Activated CD4-positive, alpha-beta T cell treated with anti-CD3 and anti-CD28 coated beads, Interleukin-2, Interleukin-4, amounts not matched to agents 100 ng/mL and 50 ng/mL, durations not matched to agents 16 hours and 8 hours (primary cell): ENCODE measurements at regions not wholly inside any gene's neighbourhood (a gene's known extent, or its start where the extent isn't known, plus 50 kb on each side); places are given as distances from the start of the nearest gene placed in this dataset.

Experiments
- DNase-seq: peaks from one replicate; pipeline ENCODE4 v3.0.0-alpha.2; 2020; ENCODE audit warnings: low spot score

GRCh38 chr6:91788501-91788900 lies 1201.6 kb upstream of the MAP3K7 start:
- DNase-seq: no peak

- no peak for DNase-seq
Observed at GRCh38 chr6:91786474-91787184, 1199.8 kb upstream of the MAP3K7 start.

GRCh38 chr6:91782802-91783201 lies 1195.9 kb upstream of the MAP3K7 start:
- no peak for DNase-seq

GRCh38 chr6:91781946-91782345 lies 1195.1 kb upstream of the MAP3K7 start:
- no peak for DNase-seq

- DNase-seq: no peak
Observed at GRCh38 chr6:91780270-91780669, 1193.4 kb upstream of the MAP3K7 start.

- no peak for DNase-seq
Observed at GRCh38 chr6:91761621-91762020, 1174.7 kb upstream of the MAP3K7 start.

- DNase-seq: no peak
Observed at GRCh38 chr6:91754691-91755090, 1167.8 kb upstream of the MAP3K7 start.

- DNase-seq: no peak
Observed at GRCh38 chr6:91751526-91751925, 1164.7 kb upstream of the MAP3K7 start.

- DNase-seq: no peak
Observed at GRCh38 chr6:91744566-91744965, 1157.7 kb upstream of the MAP3K7 start.

GRCh38 chr6:91743756-91744155 lies 1156.9 kb upstream of the MAP3K7 start:
- DNase-seq: no peak

GRCh38 chr6:91731939-91732338 lies 1145.1 kb upstream of the MAP3K7 start:
- no peak for DNase-seq

- DNase-seq: no peak
Observed at GRCh38 chr6:91730710-91731109, 1143.8 kb upstream of the MAP3K7 start.

GRCh38 chr6:91720324-91720723 lies 1133.5 kb upstream of the MAP3K7 start:
- no peak for DNase-seq

- DNase-seq: no peak
Observed at GRCh38 chr6:91719414-91719813, 1132.5 kb upstream of the MAP3K7 start.

- no peak for DNase-seq
Observed at GRCh38 chr6:91718198-91718597, 1131.3 kb upstream of the MAP3K7 start.

- DNase-seq: no peak
Observed at GRCh38 chr6:91717094-91717493, 1130.2 kb upstream of the MAP3K7 start.

- DNase-seq: no peak
Observed at GRCh38 chr6:91716361-91716760, 1129.5 kb upstream of the MAP3K7 start.

GRCh38 chr6:91715171-91715805 lies 1128.4 kb upstream of the MAP3K7 start:
- DNase-seq: no peak

- DNase-seq: no peak
Observed at GRCh38 chr6:91713911-91714310, 1127.0 kb upstream of the MAP3K7 start.

- no peak for DNase-seq
Observed at GRCh38 chr6:91711518-91711917, 1124.6 kb upstream of the MAP3K7 start.

GRCh38 chr6:91710342-91710741 lies 1123.5 kb upstream of the MAP3K7 start:
- no peak for DNase-seq

- DNase-seq: no peak
Observed at GRCh38 chr6:91708534-91708933, 1121.7 kb upstream of the MAP3K7 start.

GRCh38 chr6:91705646-91706045 lies 1118.8 kb upstream of the MAP3K7 start:
- no peak for DNase-seq

GRCh38 chr6:91704531-91704930 lies 1117.7 kb upstream of the MAP3K7 start:
- no peak for DNase-seq
